Panc1 (cell line): ENCODE measurements at regions not wholly inside any gene's neighbourhood (a gene's known extent, or its start where the extent isn't known, plus 50 kb on each side); places are given as distances from the start of the nearest gene placed in this dataset.
"Not testable (repeated sequence)": the region's sequence is repeated elsewhere in the genome, so short reads cannot be mapped to it uniquely, and the experiment has no call there.

ENCODE experiments used
- ATAC-seq: fragments of 200-7000 bp; cut with Tn5 transposase; 2 replicates; pipeline ENCODE4 v1.9.1; 2020; ENCODE audit warnings: mild to moderate bottlenecking, moderate library complexity
- BruUV-seq: library from RNA; stranded (reverse); fragments of 400-500 nt; replicated peaks from 2 replicates; lab custom pipeline; 2021; lab: Mats Ljungman, UMichigan
- CTCF ChIA-PET: fragments of 300-600 bp; sonication (Branson Sonifier 250); formaldehyde crosslinking; loops from one replicate; lab custom pipeline; 2022; ENCODE audit warnings: antibody characterized with exemption; lab: Charles Lee
- POLR2A ChIA-PET: fragments of 300-600 bp; sonication (Branson Sonifier 250); formaldehyde crosslinking; loops from one replicate; lab custom pipeline; 2022; ENCODE audit warnings: antibody characterized with exemption; lab: Charles Lee
- DNase-seq: peaks from one replicate; pipeline ENCODE4 v3.0.0-alpha.2; 2010; ENCODE audit warnings: low read depth, low spot score
- H3K27ac ChIP-seq: 2 replicates; pipeline ENCODE4 v1.5.1; 2011; ENCODE audit warnings: mild to moderate bottlenecking, low read length, inconsistent platforms
- H3K27me3 ChIP-seq: fragments of 200-500 bp; sonication (Bioruptor generic); 2 replicates; pipeline ENCODE4 v1.6.0; 2014; ENCODE audit warnings: low read length, inconsistent platforms; ENCODE audit not compliant: control insufficient read depth, insufficient read depth
- H3K36me3 ChIP-seq: fragments of 200-500 bp; sonication (Bioruptor generic); 2 replicates; pipeline ENCODE4 v1.5.1; 2014; ENCODE audit warnings: inconsistent platforms, mild to moderate bottlenecking, low read length, moderate library complexity; ENCODE audit not compliant: control insufficient read depth, insufficient read depth
- H3K4me1 ChIP-seq: 2 replicates; pipeline ENCODE4 v1.5.1; 2011; ENCODE audit warnings: inconsistent platforms, mild to moderate bottlenecking, low read length, moderate library complexity; ENCODE audit not compliant: control insufficient read depth, insufficient read depth
- H3K4me3 ChIP-seq, 2 experiments: 2 replicates each; pipeline ENCODE4 v1.5.1; 2011 to 2012; ENCODE audit warnings: low read depth in 2 of 2, low read length in 2 of 2, mild to moderate bottlenecking in 2 of 2, inconsistent platforms in 1 of 2, moderate library complexity in 1 of 2
- H3K9me3 ChIP-seq: fragments of 200-500 bp; sonication (Bioruptor generic); 2 replicates; pipeline ENCODE4 v1.5.1; 2014; ENCODE audit warnings: low read depth, mild to moderate bottlenecking, inconsistent platforms, low read length, moderate library complexity; ENCODE audit not compliant: control insufficient read depth, insufficient read depth
- CTCF ChIP-seq: fragments of 450-650 bp; IDR thresholded peaks from 2 replicates; pipeline ENCODE4 v1.5.1; 2017; ENCODE audit warnings: mild to moderate bottlenecking
- POLR2AphosphoS5 ChIP-seq: IDR thresholded peaks from 2 replicates; pipeline ENCODE4 v1.6.1; 2012; ENCODE audit warnings: mild to moderate bottlenecking, low read depth, low read length, moderate library complexity
- SIN3A ChIP-seq: IDR thresholded peaks from 2 replicates; pipeline ENCODE4 v1.6.1; 2012; ENCODE audit warnings: low read depth, mild to moderate bottlenecking, low read length, moderate library complexity, borderline replicate concordance; ENCODE audit not compliant: insufficient read depth
- TCF7L2 ChIP-seq: IDR thresholded peaks from 2 replicates; pipeline ENCODE4 v1.6.1; 2011; ENCODE audit warnings: mild to moderate bottlenecking, low read depth, low read length, inconsistent platforms
- in situ Hi-C: cut with HindIII; loops from 2 replicates; pipeline ENCODE4 v1.10.0; 2016; ENCODE audit warnings: low sequenced_read_pairs, low pct_unique_long_range_greater_than_20kb
- intact Hi-C: fragments of 100-400 bp; cut with micrococcal nuclease; formaldehyde crosslinking; loops from one replicate; pipeline ENCODE4 v1.10.0; 2022; ENCODE audit not compliant: unreplicated experiment
- TF ChIP-seq, protein P1 (sequence below), 2 experiments: IDR thresholded peaks; 2 replicates each; pipeline ENCODE4 v1.6.1; 2011 to 2012; ENCODE audit warnings: low read depth in 2 of 2, control low read depth in 1 of 2, low read length in 1 of 2, mild to moderate bottlenecking in 1 of 2, moderate library complexity in 1 of 2; ENCODE audit not compliant: insufficient read depth in 1 of 2

- no peak overlapping the region for H3K27ac ChIP-seq
- no peaks in the 10 kb centered on the region for H3K36me3 ChIP-seq
- ChIA-PET CTCF (no interaction called here), POLR2A (no interaction called here)
- H3K9me3 ChIP-seq, result no peaks in the 10 kb centered on the region
- no peak overlapping the region for H3K4me3 ChIP-seq
- in situ Hi-C loops (no loop called here), intact Hi-C loops (no loop called here)
- no peaks in the 10 kb centered on the region for H3K4me1 ChIP-seq
- BruUV-seq, result no TSS peak
- ATAC-seq (no peak), DNase-seq (no peak)
- TF ChIP-seq POLR2AphosphoS5 (no peak), SIN3A (no peak), CTCF (no peak)
- TF ChIP-seq, protein P1, sequence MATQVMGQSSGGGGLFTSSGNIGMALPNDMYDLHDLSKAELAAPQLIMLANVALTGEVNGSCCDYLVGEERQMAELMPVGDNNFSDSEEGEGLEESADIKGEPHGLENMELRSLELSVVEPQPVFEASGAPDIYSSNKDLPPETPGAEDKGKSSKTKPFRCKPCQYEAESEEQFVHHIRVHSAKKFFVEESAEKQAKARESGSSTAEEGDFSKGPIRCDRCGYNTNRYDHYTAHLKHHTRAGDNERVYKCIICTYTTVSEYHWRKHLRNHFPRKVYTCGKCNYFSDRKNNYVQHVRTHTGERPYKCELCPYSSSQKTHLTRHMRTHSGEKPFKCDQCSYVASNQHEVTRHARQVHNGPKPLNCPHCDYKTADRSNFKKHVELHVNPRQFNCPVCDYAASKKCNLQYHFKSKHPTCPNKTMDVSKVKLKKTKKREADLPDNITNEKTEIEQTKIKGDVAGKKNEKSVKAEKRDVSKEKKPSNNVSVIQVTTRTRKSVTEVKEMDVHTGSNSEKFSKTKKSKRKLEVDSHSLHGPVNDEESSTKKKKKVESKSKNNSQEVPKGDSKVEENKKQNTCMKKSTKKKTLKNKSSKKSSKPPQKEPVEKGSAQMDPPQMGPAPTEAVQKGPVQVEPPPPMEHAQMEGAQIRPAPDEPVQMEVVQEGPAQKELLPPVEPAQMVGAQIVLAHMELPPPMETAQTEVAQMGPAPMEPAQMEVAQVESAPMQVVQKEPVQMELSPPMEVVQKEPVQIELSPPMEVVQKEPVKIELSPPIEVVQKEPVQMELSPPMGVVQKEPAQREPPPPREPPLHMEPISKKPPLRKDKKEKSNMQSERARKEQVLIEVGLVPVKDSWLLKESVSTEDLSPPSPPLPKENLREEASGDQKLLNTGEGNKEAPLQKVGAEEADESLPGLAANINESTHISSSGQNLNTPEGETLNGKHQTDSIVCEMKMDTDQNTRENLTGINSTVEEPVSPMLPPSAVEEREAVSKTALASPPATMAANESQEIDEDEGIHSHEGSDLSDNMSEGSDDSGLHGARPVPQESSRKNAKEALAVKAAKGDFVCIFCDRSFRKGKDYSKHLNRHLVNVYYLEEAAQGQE (IDR thresholded peaks at IDR 0.05; ENCODE audit: insufficient read depth in 1 of 2, low read depth in 2 of 2, low read length in 1 of 2), result no peak
- H3K27me3 ChIP-seq, result no peaks in the 10 kb centered on the region
Observed at GRCh38 chr13:83761631-83762030, 120.6 kb downstream of the SLITRK1 start.

GRCh38 chr13:83755210-83755609 is 127.1 kb downstream of the SLITRK1 start:
- in situ Hi-C loops, ATAC-seq, H3K4me3 ChIP-seq, CTCF ChIA-PET, intact Hi-C loops, H3K27me3 ChIP-seq, H3K36me3 ChIP-seq, DNase-seq, POLR2A ChIA-PET, H3K4me1 ChIP-seq, BruUV-seq, H3K9me3 ChIP-seq, H3K27ac ChIP-seq: not testable (repeated sequence)

- DNase-seq, result no peak
Observed at GRCh38 chr13:83753912-83754624, 128.2 kb downstream of the SLITRK1 start.

More at GRCh38 chr13:83753912-83754624, 128.2 kb downstream of the SLITRK1 start:
- Histone ChIP-seq H3K27me3 (no peaks in the 10 kb centered on the region), H3K4me1 (no peaks in the 10 kb centered on the region), H3K4me3 (no peak overlapping the region), H3K36me3 (no peaks in the 10 kb centered on the region), H3K27ac (no peak overlapping the region), H3K9me3 (no peaks in the 10 kb centered on the region)
- in situ Hi-C loops (no loop called here), intact Hi-C loops (loop anchor here (2.0 kb wide), 1 partner anchor 47 kb away; no protein-coding TSS in a partner anchor)
- POLR2A ChIA-PET, result no interaction called here
- BruUV-seq, result no TSS peak
- ATAC-seq, result no peak
- TF ChIP-seq SIN3A (no peak), TCF7L2 (no peak), POLR2AphosphoS5 (no peak), CTCF (no peak)
- TF ChIP-seq, protein P1 (IDR thresholded peaks at IDR 0.05; ENCODE audit: insufficient read depth in 1 of 2, low read depth in 2 of 2, low read length in 1 of 2), result no peak
- CTCF ChIA-PET, result no interaction called here
